GM19467 (cell line): ENCODE measurements at regions not wholly inside any gene's neighbourhood (a gene's known extent, or its start where the extent isn't known, plus 50 kb on each side); places are given as distances from the start of the nearest gene placed in this dataset.

Experiments used
- ATAC-seq: cut with Tn5 transposase; IDR thresholded peaks from one replicate; pipeline ENCODE4 v1.9.1; 2021; ENCODE audit warnings: mild to moderate bottlenecking, moderate library complexity; ENCODE audit not compliant: unreplicated experiment

DNA sequence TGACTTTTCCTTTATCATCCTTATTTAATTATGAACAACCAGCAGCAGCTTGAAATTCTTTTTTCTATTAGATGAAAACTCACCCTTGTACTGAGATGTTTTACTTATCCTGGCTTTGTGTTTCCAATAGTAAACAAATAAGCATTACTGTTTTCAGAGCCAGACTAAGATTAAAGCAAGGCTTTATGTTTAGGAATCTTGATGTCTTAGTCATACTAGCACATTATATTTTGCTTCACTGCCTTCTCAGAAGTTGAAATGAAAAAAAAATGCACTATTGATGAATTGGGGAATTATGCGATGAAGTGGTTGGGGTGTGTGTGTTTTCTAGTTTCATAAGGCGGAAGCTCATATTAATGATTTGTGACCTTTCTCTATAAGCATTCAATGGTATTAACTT is 301.2 kb upstream of the E2F7 start:
- no peak for ATAC-seq

DNA sequence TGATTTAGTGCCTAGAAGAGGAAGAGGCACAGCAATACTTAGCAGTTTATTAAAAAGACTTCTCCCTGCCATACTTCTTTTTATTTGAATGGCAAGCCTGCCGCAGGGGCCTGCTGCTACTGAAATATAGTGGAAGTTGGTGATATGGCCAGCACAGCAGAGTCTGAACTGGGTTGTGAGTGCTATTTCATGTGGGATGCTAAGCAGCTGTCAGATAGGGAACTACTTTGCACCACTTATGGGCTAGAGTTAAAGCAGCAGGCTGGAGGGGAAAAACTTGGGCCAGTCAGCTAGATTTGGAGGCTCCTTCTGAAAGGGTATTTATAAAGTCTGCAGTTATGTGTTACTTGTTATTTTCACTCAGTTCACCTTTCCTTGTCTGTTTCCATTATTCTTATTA is 299.0 kb upstream of the E2F7 start:
- ATAC-seq, result no peak

DNA sequence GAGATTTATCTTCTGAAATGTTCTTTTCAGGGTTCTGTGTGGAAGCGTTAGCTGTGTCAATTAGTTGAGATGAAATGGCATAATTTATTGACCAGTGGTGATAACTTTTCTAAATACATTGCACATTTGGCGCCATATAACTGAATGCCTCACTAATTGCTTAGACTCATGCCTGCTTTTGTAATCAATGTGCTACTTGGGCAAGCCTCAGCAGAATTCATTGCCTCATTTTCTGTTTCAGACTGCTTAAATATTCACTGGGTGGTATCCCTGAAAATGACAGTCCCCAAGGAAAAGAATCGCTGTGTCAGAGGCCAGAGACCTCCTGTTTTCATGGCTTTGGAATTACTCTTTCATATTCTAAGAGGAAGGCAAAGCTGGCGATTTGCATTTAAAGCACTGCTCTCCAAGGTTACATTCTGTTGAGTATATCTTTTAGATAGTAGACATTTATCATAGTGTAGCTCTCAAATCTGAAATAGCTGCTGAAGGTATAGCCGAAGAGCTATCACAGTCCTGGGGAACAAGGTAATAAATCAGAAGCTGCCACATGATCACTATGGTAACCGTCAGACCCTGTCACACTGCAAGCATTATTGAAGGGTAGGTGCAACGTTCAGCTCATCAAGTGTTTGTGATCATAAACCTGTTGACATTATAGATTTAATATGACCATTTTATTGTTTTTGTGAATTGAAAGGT is 297.3 kb upstream of the E2F7 start:
- no peak for ATAC-seq

DNA sequence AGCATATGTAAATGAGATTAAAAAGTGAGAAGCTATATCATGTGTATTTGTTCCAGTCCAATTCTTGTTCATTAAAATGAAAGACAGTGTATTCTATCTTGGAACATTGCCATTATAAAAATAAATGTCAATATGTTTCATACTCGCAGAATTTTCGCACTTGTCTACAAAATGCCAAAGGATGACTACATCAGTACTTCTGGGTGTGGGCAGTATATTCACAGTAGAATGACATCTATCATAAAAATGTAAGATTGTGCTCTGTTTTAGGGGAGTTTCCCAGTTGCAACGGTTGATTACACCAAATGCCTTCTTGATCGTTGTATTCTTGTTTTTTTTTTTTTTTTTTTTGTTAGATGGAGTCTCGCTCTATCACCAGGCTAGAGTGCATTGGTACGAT is 292.3 kb upstream of the E2F7 start:
- no peak for ATAC-seq

DNA sequence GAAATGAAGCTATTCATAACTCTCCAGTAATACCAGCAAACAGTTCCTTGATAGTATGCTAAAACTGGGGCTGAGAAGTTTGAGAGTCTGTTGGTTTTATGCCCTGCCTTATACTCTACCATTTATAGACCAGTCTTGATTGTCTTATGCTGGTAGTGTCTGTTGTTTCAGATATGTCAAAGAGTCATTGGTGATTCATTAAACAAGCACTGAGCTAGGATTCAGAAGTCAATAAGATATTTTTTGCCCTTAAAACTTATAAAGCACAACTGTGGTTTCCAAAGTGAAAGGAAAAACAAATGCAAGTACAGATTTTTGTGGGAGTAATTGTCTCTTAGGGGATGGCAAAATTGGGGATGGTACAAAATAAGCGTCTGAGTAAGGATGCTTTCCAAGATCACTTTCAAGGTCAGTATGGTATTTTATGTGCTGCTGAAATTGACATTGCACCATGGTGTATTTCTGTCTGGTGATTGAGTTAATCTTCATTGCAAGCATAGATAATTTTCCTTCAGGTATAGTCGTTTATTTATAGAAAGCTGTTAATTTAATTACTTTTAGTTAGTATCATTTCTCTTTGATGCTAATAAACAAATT is 289.5 kb upstream of the E2F7 start:
- ATAC-seq, result no peak

DNA sequence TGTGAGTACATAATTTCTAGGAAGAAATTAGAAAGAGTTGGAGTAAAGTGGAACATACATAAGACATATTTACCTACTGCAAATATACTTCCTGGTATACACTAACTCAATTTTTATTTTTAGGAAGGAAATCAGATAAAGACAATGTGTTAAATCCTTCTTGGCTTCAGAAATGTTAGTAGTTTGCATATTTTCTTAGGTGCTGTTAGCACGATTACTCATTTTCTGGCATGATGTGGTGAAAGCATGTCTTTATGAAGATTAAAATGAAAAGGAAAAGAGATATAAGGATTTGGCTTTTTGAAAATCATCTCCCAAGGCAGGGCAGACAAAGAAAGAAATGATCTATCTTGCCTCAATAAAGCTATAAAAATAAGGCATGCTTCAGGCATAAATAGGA is 287.6 kb upstream of the E2F7 start:
- ATAC-seq, result no peak

DNA sequence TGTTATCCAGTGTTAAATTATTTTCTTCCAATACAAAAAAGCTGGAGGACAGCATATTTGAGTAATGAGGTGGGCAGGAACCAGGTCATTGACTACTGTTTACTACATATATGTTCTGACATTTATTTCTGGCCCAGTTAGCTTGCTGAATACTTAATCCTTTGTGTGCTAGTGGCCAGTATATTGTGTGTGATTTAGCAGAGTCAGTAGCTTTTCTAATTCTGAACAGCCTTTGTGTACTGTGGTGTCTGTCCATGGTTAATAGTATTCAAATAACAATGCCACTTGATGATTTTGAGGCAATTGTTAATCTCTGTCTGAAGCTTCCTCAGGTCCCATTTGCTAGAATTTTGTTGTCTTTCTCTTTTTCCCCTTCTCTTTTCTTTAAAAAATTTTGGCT is 286.5 kb upstream of the E2F7 start:
- ATAC-seq, result no peak

DNA sequence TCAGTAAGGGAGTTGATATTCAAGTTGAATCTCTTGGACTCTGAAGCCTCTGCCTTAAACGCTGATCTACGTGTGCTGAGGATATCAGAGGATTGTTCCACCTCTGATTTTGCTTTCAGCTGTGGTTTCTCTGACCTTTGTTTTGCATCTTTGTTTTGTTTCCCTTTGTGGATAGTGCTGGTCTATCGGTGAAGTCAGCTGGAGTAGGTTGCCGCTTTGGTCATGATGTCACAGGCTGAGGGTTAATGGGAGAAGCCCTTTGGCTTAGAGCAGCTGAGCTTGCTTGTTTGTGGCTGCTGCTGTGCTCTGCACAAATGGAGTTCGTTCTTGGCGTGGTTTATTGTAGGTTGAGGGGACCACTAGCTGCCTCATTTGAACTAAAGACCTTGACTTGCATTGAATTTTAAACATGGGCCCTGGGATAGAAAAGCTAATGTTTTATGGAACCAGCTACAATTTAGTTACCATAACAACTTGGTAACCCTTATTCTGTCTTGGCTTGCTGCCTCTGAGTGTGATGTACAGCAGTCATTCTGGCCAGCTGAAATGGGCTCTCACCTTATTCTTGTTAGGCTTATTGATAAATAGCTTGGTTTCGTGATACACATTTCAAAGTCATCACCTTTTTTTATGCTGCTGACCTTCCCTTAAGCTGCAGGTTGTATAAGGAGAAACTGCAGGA is 284.5 kb upstream of the E2F7 start:
- ATAC-seq, result no peak

DNA sequence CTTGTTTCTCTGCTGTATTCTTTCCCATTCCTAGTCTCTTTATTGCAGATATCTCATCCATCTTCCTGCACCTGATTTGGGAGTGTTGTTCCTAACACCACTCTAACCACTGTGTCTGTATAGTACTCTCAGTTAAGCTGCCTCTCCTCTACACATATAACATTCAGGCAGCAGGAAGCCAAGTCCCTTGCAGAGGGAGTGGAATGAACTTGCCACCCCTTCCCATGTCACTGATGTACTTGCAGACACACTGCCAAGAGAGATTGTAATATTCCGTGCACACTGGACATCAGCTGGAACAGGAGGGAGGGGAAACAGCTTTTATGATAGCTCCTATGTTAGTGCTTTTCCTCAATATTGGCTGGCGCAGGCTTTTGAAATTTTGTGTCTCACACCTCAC is 281.6 kb upstream of the E2F7 start:
- ATAC-seq, result no peak

DNA sequence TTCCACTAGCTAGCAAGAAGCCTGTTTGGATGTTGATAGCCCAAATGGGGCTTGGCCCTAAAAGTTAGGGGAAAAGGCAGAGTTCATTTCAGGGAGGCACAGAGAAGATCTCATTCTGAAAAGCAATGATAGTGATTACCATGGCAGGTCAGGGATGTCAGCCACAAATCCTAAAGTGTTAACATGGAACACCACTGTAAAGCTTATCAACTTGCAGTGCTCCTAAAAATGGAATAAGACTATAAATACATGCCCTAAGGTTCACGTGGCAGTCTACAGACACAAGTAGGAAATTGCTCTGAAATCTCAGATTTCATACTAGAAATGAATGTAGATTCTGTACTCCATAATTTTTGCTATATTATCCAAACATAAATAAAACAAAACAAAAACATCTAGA is 280.0 kb upstream of the E2F7 start:
- no peak for ATAC-seq

DNA sequence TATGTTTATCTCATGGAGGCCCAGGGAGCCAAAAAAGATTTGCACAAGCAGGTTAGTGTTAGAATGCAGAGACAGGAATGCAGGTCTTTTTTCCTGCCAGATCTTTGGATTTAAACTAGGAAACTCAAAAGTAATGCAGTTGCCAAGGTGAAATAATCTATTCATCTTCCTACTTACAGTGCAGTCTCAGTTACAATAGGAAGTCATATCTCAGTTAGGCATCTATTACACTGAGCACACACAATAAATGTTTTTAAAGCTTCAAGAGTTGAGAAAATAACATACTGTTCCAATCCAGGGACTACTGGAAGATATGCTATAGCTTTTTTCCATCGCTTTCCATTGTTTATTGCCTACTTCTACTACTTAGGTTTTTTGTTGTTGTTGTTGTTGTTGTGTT is 279.3 kb upstream of the E2F7 start:
- no peak for ATAC-seq

DNA sequence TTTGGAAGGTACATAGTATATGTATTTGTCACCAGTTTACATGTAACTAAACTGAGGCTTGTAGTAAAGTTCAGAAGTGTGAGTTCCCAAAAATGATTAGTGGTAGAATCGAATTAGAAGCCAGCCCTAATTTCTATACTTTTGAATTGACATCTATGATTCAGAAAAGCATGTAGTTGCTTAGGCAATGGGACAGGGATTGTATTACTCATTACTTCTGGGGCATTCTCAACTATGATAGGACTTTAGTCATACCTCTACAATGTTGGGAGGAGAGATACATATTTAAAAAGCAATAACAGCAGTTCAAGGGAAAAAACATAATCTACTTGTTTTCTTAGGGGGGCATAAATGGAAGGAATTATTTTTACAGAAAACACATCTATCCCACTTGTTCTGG is 277.9 kb upstream of the E2F7 start:
- ATAC-seq, result no peak

DNA sequence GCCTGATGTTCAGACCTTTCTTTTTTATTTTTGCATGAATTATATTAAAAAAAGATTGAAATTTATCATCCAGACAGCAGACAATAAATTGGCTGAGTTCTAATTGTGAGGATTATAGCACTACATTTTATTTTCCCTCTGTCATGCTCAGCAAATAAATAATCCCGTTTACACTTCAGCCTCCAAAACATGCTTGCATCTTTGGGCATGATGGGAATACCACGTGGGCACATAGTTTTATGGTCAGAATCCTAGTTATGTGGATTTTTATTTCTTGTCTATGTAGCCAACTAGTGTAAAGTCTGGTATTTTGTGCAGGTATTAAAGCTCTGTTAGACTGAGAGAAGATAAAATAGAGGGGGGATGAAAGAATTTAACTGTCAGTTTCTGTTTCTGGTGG is 276.9 kb upstream of the E2F7 start:
- ATAC-seq, result no peak

DNA sequence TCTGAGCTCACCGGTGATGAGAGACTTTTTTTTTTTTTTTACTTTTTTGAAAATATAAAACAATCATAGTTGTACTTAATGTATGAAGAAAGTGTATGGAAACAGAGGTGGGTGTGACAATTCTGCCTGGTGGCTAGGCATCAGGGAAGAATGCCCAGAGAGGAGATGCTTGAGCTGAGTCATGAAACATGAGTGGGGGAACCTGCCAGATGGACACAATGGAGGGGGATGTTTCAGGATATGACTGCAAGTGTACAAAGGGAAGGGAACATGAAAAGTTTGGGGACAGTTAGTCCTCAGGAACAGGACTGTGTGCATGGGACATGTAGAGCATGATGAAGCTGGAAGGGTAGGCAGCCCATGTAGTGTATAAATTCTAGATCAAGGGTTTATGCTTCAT is 274.2 kb upstream of the E2F7 start:
- ATAC-seq, result no peak

DNA sequence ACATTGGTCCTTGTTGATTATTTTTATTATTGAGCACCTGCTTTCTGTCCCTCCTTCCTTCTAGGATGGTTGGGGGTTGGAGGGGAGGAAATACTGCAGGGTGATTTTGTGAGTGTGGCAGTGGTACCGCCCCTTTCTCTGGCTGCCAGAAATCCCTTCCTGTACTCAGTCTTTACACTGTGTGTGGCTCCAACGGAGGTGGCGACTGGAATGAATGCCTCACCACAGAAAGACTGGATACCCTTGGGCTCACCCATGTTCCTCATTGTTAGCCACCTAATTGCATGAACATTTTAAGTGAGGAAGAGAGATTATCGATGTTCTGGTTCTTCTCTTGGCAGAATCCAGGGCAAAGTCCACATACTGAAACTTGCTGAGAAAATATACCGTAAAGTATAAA is 272.0 kb upstream of the E2F7 start:
- ATAC-seq, result no peak

DNA sequence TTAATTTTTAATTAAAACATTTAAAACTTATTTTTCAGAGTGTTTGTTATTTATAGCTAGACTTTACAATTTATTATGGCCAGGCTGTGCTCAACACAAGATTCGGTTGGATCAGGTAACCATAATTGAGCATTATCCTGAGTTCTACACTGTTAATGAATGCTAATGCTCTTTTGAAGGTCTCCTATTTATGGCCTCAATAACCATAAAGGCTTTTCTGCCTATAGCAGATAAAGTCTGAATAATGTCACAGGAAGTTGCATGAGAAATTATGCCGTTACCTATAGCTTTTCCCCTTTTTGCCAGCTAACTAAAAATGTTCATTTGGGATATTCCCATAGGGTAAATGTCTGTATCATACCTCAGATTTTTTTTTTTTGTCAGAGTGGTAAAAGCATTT is 269.4 kb upstream of the E2F7 start:
- ATAC-seq, result no peak

DNA sequence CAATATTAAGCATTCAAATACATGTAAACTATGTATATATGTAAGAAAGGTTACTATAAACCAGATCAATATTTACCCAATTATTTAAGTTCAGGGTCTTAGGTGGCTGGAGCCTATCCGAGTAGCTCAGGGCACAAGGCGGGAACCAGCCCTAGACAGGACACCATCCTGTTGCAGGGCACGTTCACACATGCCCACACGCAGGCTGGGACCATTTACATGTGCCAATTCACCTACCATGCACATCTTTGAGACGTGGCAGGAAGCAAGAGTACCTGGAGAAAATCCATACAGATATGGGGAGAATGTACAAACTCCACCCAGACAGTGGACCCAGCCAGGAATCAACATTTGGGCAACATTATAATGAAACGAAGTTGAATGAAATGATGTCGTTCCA is 263.0 kb upstream of the E2F7 start:
- no peak for ATAC-seq

DNA sequence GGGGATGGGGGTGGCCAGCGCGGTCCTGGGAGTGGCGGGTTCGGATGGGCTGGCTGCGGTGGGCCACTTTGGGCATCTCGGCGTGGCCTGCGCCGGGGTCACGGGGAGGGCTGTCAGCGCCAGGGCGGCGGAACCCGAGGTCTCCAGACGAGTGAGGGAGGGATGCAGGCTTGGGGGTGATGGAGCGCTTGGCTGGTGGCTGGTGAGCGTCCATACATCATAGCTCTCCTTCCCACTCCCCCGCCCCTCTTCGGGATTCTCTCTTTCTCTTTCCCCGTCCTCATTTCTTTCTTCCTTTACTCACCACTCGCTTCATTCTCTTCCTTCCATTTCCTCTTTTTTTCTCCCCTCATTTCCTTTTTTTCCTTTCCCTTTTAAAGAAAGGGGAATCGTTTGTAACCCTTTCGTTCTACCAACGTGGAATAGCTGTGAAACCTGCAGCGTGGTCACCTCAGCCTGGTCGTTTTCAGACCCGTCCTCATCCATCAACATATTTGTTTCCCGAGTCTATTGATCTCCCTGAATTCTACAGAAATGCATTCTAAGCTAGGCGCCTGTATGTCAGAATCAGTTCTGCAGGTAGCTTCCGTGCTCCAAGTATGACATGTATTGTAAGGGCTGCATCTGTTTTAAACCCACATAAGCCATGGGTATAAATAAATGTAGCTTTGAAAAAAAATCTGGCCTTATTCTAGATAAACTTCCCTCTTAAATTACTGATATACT is 260.3 kb upstream of the E2F7 start:
- ATAC-seq, result no peak

DNA sequence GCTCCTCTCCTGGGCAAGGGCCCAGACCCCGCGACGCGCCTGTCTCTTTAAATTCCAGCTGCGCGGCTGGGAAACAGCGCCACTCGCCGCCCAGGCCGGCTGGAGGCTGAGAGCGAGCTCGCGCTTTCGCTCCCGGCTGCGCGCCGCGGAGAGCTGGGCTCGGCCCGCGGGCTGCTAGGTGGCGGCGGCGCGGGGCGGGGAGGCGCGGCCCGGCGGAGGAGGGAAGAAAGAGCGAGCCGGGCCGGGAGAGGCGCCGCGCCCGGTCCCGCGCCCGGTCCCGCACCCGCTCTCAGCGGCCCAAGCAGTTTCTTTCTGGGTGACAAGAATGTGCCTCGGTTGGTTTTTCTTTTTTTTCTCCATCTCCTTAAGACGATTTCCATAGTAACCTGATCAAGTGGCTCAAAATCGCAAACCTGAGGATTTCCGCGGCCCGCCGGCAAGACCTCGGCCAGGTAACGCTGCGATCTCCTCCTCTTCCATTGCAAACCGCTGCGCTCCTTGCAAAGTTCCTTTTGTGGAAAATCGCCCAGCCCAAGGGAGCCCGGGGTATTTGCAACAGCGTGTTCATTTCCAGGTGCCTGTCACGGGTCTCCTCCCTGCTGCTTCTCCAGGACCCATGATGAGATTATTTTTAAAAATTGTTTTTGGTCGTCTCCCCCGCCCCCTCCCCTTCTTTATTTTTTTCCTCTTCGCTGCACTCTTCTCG is 259.5 kb upstream of the E2F7 start:
- ATAC-seq, result peak; percentile 94

DNA sequence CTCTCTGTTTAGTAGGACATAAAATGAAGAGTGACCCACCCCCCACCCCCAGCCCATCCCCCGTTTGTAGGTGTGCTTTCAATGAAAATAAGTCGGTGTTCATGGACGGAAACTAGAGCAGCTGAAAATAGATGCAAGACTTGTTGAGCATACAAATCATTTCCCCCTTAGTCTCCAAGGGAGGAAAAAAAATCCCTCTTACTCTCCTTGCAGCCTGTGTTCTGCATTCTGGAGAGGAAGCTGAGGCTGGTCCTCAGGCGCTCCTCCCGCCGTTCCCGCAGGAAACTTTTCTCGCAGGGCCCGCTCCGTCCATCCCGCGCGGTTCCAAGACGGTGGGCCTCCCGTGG is 259.0 kb upstream of the E2F7 start:
- no peak for ATAC-seq

DNA sequence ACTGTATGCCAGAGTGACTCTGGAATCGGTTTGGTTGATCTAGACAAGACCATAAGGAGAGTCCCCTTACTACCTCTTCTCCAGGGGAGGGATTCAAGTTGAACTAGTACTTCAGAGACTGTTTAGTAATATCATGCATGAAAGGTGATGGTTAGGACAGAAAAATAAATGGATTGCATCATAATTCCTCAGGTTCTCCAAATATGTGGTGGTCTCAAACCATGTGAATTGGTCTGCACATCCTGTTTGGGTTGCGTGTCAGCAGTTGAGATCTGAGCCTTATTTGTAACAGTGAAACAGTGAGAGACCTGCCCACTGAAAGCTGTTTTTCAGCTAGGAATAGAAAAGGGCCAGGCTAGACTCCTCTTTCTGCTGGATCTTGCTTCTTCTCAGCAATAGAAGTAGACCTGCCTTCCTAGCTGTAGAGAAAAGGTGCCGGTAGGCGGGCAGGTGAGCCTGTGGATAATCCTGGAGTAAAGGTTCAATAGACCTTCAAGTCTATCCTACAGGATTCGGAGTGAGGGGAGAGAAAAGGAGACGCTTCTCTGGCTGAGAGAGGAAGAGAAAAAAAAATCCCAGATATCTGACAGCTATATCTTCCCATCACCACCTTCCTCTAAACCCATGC is 258.5 kb upstream of the E2F7 start:
- ATAC-seq, result no peak
